ENCODE measurements at regions not wholly inside any gene's neighbourhood (a gene's known extent, or its start where the extent isn't known, plus 50 kb on each side); places are given as distances from the start of the nearest gene placed in this dataset.

DNA sequence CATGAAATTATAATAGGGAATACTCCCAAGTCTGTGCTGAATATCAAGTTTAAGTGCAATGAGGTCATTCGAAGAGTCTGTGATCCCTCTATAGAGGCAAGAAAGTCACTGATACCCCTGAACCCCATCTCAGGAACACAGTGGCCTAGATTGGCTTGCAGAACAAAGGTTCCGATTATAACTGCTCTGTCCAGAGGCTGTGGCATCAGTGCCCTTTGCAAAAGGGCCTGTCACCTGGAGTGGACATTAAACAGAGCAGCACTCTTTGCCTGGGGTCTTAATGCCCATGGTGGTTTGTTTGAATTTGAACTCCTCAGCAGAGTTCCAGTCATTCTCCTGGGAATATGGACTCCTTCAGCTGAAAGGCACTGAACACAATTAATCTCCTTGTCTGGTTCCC lies 93.9 kb upstream of the SLCO3A1 start:
- no peak for ATAC-seq
- DNase-seq (ENCODE audit: low spot score) = no peak
- no peak for FAIRE-seq
- H2AFZ ChIP-seq (ENCODE audit: low read length) = no peak overlapping the region
- no peaks in the 10 kb centered on the region for H4K20me1 ChIP-seq (ENCODE audit: insufficient read depth, low read length)
- H3K4me2 ChIP-seq (ENCODE audit: low read depth, low read length) = no peak overlapping the region
- TF ChIP-seq TAF15 (IDR thresholded peaks at IDR 0.05; ENCODE audit: low read depth, low read length, poor library complexity, severe bottlenecking) (no peak), HMG20B (CRISPR knock-in tag; conservative IDR thresholded peaks at IDR 0.05) (no peak), POGZ (CRISPR knock-in tag; IDR thresholded peaks at IDR 0.05) (no peak), PHF21A (CRISPR knock-in tag; IDR thresholded peaks at IDR 0.05) (no peak), SMAD3 (CRISPR knock-in tag; IDR thresholded peaks at IDR 0.05) (no peak), NONO (IDR thresholded peaks at IDR 0.05) (no peak), NONO (CRISPR knock-in tag; conservative IDR thresholded peaks at IDR 0.05) (no peak), ZNF713 (CRISPR knock-in tag; IDR thresholded peaks at IDR 0.05) (no peak), SCMH1 (CRISPR knock-in tag; IDR thresholded peaks at IDR 0.05; ENCODE audit: borderline replicate concordance) (no peak), ZNF10 (CRISPR knock-in tag; IDR thresholded peaks at IDR 0.05; ENCODE audit: borderline replicate concordance, low read depth) (no peak), ARHGAP35 (CRISPR knock-in tag; IDR thresholded peaks at IDR 0.05; ENCODE audit: borderline replicate concordance) (no peak), ZNF670 (CRISPR knock-in tag; IDR thresholded peaks at IDR 0.05; ENCODE audit: borderline replicate concordance) (no peak), ZNF34 (CRISPR knock-in tag; IDR thresholded peaks at IDR 0.05; ENCODE audit: borderline replicate concordance) (no peak), PHB2 (IDR thresholded peaks at IDR 0.05; ENCODE audit: partially characterized antibody) (no peak), ZNF317 (CRISPR knock-in tag; IDR thresholded peaks at IDR 0.05) (no peak), CBFB (CRISPR knock-in tag; IDR thresholded peaks at IDR 0.05) (no peak)
- TF ChIP-seq, protein P1, sequence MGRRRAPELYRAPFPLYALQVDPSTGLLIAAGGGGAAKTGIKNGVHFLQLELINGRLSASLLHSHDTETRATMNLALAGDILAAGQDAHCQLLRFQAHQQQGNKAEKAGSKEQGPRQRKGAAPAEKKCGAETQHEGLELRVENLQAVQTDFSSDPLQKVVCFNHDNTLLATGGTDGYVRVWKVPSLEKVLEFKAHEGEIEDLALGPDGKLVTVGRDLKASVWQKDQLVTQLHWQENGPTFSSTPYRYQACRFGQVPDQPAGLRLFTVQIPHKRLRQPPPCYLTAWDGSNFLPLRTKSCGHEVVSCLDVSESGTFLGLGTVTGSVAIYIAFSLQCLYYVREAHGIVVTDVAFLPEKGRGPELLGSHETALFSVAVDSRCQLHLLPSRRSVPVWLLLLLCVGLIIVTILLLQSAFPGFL (CRISPR knock-in tag; IDR thresholded peaks at IDR 0.05) = no peak
- no peaks in the 10 kb centered on the region for H3K9me3 ChIP-seq (ENCODE audit: low read length)
- WGBS (ENCODE audit: low lambda C conversion rate) = 20% methylated on average over 2 of the region's 2 CpGs
- CTCF ChIA-PET (ENCODE audit: low intra/inter-chr PET ratio, low total read pairs) = no interaction called here
- intact Hi-C loops (cut with micrococcal nuclease; ENCODE audit: unreplicated experiment) = no loop called here
- peaks cover 0 to 17% of the 10 kb centered on the region in 2 experiments; a peak in 2 of 5 replicates for H3K27me3 ChIP-seq (ENCODE audit: control insufficient read depth in 1 of 2, insufficient read depth in 2 of 2, low read length in 2 of 2)
- H3K4me1 ChIP-seq (ENCODE audit: insufficient read depth, low read length) = no peaks in the 10 kb centered on the region
- POLR2A ChIA-PET = no interaction called here
- H3K9ac ChIP-seq (ENCODE audit: insufficient read depth, low read depth, low read length) = no peak overlapping the region
- no peaks in the 10 kb centered on the region for H3K79me2 ChIP-seq (ENCODE audit: insufficient read depth, low read length)
- no peak overlapping the region for H3K4me3 ChIP-seq (replicated peaks in 1 of 3; ENCODE audit: insufficient read depth in 1 of 3, low read depth in 2 of 3, low read length in 3 of 3)
- H3K27ac ChIP-seq (ENCODE audit: extremely low read length, insufficient read depth, low read length) = no peak overlapping the region
- no TSS peak for BruUV-seq (replicated peaks)
- no peaks in the 10 kb centered on the region for H3K36me3 ChIP-seq (replicated peaks in 1 of 2; ENCODE audit: control insufficient read depth in 1 of 2, insufficient read depth in 2 of 2, low read length in 2 of 2)
- in situ Hi-C loops (cut with HindIII; ENCODE audit: extremely low pct_ligation_motif_present, low pct_unique_long_range_greater_than_20kb) = no loop called here

Measured in HepG2 (cell line).